ENCODE measurements at regions not wholly inside any gene's neighbourhood (a gene's known extent, or its start where the extent isn't known, plus 50 kb on each side); places are given as distances from the start of the nearest gene placed in this dataset.

DNA sequence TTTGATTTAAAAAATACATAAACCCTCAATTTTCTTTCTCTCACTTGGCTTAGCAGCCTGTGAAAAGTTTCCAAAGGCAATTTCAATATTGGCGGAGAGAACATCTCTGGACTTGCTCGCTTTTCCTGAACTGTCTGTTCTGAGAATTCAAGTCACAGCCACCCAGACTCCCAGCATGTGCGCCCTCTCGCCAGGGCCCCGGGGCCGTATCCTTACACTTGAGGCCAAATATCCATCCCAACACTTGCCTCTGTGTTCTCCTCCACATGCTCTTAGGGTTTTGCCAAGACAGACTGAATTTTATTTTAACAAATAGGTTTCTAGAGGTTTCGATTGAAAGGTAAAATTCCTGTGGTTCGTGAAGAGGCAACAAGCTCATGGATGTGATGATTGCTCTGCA is 111.5 kb upstream of the GPR26 start:
- Mint-ChIP-seq H3K9me3 (no peaks in the 10 kb centered on the region), H3K4me1 (peaks cover 5% of the 10 kb centered on the region), H3K4me3 (no peak overlapping the region), H3K27ac (no peak overlapping the region), H3K27me3 (peaks cover 19% of the 10 kb centered on the region)
- ATAC-seq, result no peak
- DNase-seq, result no peak

DNA sequence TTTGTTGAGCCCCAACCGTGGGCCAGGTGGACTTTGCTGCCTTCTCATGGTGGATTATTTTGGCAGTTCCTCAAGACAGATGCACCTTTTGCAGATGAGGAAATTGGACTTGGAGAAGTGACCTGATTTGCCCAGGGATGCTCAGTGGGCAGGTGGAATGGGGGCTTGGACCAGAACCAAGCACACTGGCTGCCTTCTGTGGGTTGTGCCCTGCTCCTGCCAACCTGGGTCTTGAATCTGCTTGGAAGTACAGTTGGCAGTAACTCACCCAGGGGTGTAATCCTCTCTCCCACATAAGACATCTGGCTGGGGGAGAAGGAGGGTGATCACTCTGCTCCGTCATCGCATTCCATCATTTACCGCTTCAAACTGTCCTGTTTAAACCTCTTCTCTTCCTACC is 110.5 kb upstream of the GPR26 start:
- DNase-seq, result no peak
- Mint-ChIP-seq H3K4me1 (peaks cover 6% of the 10 kb centered on the region), H3K27ac (no peak overlapping the region), H3K27me3 (peaks cover 26% of the 10 kb centered on the region), H3K9me3 (no peaks in the 10 kb centered on the region), H3K4me3 (no peak overlapping the region)
- ATAC-seq, result no peak

DNA sequence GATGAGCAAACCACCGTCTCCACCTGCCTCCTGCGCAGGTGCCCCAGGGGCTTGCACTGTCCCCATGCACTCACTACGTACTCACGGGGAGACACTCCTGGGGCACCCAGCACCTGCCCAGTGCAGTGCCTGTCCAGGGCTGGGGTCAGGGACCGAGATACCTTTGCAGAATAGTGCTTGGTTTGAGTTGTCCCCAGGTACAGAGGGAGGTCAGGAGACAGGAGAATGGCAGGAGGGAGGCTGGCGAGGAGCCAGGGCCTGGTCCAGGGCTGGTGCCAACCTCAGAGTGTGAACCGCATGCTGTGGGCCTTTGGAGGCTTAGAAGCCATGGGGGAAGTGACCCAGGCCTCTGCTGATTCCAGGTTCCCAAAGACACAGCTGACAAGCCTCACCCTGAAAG is 110.1 kb upstream of the GPR26 start:
- H3K9me3 Mint-ChIP-seq, result no peaks in the 10 kb centered on the region
- H3K27me3 Mint-ChIP-seq, result peaks cover 26% of the 10 kb centered on the region
- H3K4me1 Mint-ChIP-seq, result peaks cover 6% of the 10 kb centered on the region
- H3K27ac Mint-ChIP-seq, result no peak overlapping the region
- no peak for ATAC-seq
- DNase-seq, result no peak
- H3K4me3 Mint-ChIP-seq, result no peak overlapping the region

DNA sequence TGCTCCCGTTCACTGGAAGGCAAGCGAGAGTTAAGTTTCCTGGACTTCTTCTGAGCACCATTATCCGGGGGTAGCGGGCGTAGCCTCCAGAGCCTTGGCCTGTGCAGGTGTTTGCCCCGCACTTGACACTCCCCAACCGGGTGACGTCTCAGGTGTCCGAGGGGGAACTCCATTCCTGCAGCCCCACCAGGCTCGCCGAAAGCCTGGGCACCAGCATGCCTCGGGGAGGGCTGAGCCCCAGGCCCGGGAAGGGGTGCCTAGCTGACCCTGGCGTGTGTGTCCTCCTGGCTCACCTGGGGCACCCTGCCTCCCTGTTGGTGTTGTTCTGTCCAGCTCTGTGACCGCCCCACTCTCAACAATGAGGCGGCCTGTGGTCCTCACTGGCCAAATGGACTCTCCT is 109.4 kb upstream of the GPR26 start:
- no peak overlapping the region for H3K4me3 Mint-ChIP-seq
- ATAC-seq, result peak; percentile 16
- no peak for DNase-seq
- H3K27me3 Mint-ChIP-seq, result peaks cover 24% of the 10 kb centered on the region
- H3K4me1 Mint-ChIP-seq, result peaks cover 6% of the 10 kb centered on the region
- H3K9me3 Mint-ChIP-seq, result no peaks in the 10 kb centered on the region
- H3K27ac Mint-ChIP-seq, result no peak overlapping the region

DNA sequence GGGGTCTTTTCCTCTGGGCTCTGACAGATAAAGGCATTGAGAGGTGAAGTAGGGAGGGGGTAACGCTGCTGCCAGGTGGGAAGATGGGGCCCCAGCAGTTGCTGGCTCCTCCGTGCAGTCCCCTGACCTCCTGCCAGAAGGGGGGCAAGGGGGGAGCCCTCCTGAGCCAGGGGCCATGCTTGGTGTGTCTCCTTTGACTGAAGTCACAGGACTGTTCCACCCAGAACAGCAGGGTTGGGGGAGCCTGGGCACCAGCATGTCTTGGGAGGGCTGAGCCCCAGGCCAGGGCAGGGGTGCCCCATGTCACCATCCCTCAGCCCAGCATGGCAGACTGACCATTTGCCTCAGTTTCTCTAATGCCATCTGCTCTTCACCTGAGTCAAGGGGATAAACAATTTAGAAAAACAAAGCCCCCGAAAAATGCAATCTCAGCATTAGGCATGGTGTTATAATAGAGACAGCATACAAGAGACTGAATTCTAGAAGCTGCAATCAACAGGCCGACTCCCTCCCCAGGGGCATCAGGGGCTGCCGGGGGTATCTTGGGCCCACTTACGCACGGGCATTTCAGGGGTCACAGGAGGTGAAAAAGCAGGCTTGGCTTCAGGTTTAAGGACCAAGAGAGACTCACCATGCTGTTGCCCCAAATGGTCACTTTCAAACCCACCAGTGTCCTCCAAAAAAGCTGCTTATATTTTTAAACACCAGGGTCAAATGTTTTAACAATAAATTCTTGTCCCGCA is 108.6 kb upstream of the GPR26 start:
- peaks cover 28% of the 10 kb centered on the region for H3K27me3 Mint-ChIP-seq
- ATAC-seq, result no peak
- H3K27ac Mint-ChIP-seq, result peak overlapping the region in 1 of 2 donors; percentile 61
- peaks cover 6% of the 10 kb centered on the region for H3K4me1 Mint-ChIP-seq
- no peaks in the 10 kb centered on the region for H3K9me3 Mint-ChIP-seq
- H3K4me3 Mint-ChIP-seq, result no peak overlapping the region
- no peak for DNase-seq

DNA sequence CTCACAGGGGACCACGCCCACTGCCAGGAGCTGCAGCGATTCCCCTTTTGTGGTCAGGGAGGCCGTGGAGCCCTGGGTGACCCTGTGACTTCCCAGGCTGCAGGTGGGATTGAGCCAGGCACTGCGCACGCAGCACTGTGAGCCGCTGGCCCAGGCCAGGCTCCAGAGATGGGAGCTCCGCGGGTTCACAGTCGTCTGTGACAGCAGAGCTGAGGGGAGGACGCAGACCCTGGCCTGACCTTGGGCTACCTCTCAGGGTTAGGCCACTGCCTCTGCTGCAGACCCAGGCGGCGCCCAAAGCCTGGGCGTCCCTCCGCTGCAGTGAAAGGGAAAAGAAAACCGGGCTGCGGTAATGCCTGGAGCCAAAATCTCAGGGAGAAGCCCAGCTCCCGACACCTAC is 107.5 kb upstream of the GPR26 start:
- H3K4me1 Mint-ChIP-seq, result peaks cover 6% of the 10 kb centered on the region
- DNase-seq (no peak), ATAC-seq (no peak)
- H3K4me3 Mint-ChIP-seq, result no peak overlapping the region
- no peak overlapping the region for H3K27ac Mint-ChIP-seq
- H3K9me3 Mint-ChIP-seq, result no peaks in the 10 kb centered on the region
- H3K27me3 Mint-ChIP-seq, result peaks cover 32% of the 10 kb centered on the region

DNA sequence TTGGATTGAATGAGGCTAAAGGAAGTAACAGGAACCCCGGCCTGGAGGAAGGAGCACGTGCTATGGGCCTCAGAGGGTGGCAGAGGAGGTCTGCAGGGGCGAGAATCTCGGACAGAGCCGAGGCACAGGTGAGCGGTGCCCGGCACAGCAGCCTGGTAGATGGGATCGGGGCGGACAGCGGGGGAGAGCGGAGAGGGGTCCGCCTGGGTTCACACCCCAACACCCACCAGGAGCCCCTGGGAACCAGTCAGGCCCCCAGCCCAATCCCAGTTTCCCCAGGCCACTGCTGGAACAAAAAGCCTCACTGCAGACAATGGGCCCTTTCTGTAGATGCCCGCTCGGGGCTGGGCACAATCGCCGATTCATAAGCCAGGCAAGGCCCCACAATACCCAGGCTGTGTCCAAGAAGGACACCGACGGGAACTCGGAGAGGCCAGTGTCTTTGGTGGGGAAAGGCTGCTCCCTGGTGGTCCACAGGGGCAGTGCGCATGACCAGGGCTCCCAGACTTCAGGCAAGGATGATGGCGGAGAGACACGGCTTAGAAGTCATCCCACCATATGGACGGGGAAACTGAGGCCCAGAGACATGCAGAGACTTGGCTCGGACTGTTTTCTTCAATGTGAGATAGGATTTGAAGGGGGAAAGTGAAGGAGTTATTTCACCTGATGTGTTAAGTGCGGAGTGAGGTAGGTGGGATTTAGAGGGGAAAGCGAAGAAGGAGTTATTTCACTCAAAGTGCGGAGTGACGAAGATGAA is 106.9 kb upstream of the GPR26 start:
- Mint-ChIP-seq H3K27ac (no peak overlapping the region), H3K4me3 (no peak overlapping the region), H3K4me1 (peaks cover 6% of the 10 kb centered on the region), H3K9me3 (no peaks in the 10 kb centered on the region), H3K27me3 (peaks cover 32% of the 10 kb centered on the region)
- DNase-seq (peak; percentile 54 to 63), ATAC-seq (peak; percentile 68)

DNA sequence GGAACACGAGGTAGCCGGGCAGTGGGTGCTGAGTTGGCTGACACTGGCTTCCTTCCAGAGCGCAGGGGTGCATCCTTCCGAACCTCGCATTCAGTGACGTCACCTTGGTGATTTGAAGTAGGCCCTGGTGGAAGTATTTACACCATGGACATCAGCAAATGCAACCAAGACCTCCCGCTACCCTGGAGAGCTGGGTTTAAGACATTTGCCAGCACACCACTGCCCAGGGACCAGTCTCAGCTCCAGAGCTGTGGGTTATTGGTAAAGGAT is 106.4 kb upstream of the GPR26 start:
- Mint-ChIP-seq H3K27me3 (peaks cover 32% of the 10 kb centered on the region), H3K4me3 (no peak overlapping the region), H3K27ac (peak overlapping the region in 1 of 2 donors; percentile 20), H3K9me3 (no peaks in the 10 kb centered on the region), H3K4me1 (peaks cover 6% of the 10 kb centered on the region)
- DNase-seq, result no peak
- no peak for ATAC-seq

DNA sequence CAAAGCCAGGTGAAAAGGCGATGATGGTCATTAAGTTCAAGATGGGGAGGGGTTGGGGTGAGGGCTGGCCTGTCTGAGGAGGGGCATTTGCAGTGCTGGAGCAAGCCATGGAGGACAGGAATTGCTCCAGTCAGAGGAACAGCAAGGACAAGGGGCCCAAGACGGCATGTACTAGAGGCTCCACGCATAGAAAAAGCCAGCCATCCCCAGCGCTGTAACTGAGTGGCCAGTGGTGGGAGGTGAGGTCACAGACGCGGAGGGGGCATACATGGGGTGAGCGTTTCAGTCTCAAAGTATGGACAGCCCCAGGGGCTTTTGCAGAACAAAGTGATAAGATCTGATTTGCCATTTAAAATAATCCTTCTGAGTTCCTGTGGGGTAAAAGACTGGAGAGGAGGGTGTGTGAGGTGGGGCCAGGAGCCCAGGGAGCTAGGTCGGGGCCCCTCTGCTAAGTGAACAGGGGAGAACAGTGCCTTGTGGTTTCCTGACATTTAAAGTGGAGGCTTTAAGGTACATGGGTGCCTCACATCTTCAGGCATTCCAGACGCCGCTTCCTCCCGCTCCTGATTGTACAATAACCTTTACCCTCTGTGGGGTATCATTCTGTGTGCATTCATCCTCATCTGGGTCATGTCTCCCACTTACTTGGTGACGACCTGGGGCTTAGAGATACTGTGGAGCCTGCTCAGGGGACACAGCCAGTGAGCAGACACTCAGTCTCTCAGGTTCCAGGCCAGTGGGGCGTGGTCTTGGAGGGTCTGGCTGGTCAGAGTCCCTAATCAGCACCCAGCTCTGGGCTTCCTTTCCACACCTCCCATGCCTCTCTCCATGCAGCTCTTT is 105.6 kb upstream of the GPR26 start:
- DNase-seq (no peak), ATAC-seq (no peak)
- Mint-ChIP-seq H3K27me3 (peaks cover 32% of the 10 kb centered on the region), H3K4me1 (peaks cover 6% of the 10 kb centered on the region), H3K4me3 (no peak overlapping the region), H3K27ac (no peak overlapping the region), H3K9me3 (no peaks in the 10 kb centered on the region)

DNA sequence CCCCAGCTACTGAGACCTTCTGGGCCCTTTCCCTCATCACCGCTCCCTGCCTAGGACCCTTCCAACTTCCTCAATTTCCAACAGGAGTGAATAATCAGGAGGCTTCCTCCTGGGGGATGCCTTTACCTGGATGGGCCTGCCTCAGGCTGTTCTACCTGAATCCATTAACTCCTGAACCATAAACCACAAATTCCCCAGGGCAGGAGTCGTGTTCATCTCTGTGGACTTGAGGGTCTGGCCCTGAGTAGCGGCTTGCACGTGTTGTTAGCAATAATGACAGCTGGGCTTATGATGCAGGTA is 105.1 kb upstream of the GPR26 start:
- Mint-ChIP-seq H3K4me1 (peaks cover 6% of the 10 kb centered on the region), H3K4me3 (no peak overlapping the region), H3K27ac (no peak overlapping the region), H3K27me3 (peaks cover 32% of the 10 kb centered on the region), H3K9me3 (no peaks in the 10 kb centered on the region)
- ATAC-seq, result no peak
- DNase-seq, result no peak

DNA sequence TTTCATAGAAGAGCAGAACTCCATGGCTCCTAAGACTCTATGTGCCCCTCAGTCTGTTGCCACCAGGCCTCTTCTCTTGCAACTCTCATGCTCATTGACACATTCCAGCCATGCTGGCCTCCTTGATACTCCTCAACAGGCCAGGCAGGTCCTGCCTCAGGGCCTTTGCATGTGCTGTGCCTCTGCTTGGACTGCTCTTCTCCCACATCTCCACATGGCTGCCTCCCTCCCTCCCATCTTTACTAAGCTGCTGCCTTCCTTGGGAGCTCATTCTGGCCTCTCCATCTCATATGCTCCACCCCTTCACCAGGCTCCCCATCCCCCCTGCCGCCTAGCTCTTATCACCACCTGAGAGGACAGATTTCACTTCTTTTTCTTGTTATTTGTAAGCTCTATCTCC is 103.8 kb upstream of the GPR26 start:
- Mint-ChIP-seq H3K9me3 (no peaks in the 10 kb centered on the region), H3K27me3 (peaks cover 32% of the 10 kb centered on the region)
- DNase-seq, result no peak

DNA sequence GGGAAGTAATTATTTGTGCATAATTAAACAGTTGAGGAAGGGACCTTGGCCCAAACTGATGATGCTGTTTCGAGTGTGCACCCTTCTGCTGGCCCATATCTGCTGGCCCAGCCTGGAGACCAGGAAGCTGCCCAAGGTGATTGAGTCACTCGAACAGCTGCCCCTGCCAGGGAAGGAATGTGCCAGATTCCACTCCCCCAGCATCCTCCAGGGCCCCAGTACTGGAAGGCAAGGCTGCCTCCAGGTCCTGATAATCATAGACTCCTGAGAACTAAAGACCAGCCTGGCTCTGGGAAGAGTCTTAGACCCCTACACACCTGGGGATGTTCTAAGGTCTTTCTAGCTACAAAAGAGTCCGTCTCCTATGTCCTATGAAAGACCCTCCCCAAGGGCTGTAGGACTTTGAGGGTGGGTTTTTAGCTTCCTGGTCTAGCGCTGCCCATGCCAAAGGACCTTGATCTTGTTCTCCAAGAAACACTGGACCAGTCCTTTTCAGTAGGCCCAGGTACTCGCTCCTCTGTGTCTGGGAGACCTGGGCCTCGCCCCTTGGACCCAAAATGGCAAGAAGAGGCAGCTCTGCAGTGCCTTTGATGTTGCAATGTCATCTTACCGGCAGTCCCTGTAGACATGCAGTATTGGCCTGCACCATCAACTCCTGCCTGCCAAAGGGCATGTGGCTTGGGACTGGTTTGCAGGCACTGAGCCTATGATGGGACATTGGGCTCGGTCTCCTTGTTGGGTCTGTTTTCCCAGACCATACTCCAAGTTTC is 103.2 kb upstream of the GPR26 start:
- DNase-seq (no peak), ATAC-seq (no peak)
- Mint-ChIP-seq H3K4me1 (peaks cover 6% of the 10 kb centered on the region), H3K9me3 (no peaks in the 10 kb centered on the region), H3K4me3 (no peak overlapping the region), H3K27me3 (peaks cover 37% of the 10 kb centered on the region), H3K27ac (no peak overlapping the region)

More for the DNA sequence above, 103.8 kb upstream of the GPR26 start:
- no peak for ATAC-seq
- H3K4me1 Mint-ChIP-seq, result peaks cover 6% of the 10 kb centered on the region
- no peak overlapping the region for H3K4me3 Mint-ChIP-seq
- H3K27ac Mint-ChIP-seq, result no peak overlapping the region

DNA sequence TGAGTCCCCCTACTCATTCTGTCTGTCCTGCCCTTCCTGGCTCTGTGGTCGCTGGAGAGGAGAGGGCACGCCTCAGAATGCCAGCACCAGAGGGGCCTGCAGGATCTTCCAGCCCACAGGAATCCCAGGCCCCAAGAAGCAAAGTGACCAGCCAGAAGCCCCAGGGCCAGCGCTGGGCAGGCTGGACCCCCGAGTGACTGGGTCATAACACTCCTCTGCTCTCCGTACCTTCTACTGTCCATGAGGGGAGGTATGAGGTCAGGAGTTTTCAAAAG is 102.6 kb upstream of the GPR26 start:
- Mint-ChIP-seq H3K27me3 (peaks cover 42% of the 10 kb centered on the region), H3K9me3 (no peaks in the 10 kb centered on the region), H3K4me1 (peaks cover 6% of the 10 kb centered on the region), H3K27ac (no peak overlapping the region), H3K4me3 (no peak overlapping the region)
- no peak for ATAC-seq
- DNase-seq, result no peak

DNA sequence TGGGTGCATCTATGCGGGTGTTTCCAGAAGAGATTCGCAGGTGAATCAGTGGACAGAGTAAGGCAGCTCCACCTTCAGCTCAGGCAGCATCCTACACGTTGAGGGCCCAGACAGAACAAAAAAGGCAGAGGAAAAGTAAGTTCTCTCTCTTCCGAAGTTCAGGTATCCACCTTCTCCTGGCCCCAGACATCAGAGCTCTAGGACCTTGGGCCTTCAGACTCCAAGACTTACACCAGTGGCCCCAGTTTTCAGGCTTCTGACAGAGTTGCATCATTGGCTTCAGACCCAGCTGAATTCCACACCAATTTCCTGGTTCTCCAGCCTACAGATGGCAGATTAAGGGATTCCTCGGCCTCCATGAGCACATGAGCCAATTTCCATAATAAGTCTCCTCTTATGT is 102.2 kb upstream of the GPR26 start:
- ATAC-seq (no peak), DNase-seq (no peak)
- Mint-ChIP-seq H3K9me3 (no peaks in the 10 kb centered on the region), H3K27ac (no peak overlapping the region), H3K27me3 (peaks cover 47% of the 10 kb centered on the region), H3K4me1 (peaks cover 6% of the 10 kb centered on the region), H3K4me3 (no peak overlapping the region)

DNA sequence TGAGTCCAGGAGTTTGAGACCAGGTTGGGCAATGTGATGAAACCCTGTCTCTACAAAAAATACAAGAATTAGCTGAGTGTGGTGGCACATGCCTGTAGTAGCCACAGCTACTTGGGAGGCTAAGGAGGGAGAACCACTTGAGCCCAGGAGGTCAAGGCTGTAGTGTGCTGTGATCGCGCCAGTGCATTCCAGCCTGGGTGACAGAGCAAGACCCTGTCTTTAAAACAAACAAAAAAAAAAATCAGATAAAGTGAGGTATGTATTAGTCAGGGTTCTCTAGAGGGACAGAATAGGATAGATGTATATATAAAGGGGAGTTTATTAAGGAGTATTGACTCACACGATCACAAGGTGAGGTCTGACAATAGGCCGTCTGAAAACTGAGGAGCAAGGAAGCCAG is 101.5 kb upstream of the GPR26 start:
- H3K27ac Mint-ChIP-seq, result no peak overlapping the region

More for the DNA sequence above, 101.5 kb upstream of the GPR26 start:
- no peaks in the 10 kb centered on the region for H3K9me3 Mint-ChIP-seq
- no peak overlapping the region for H3K4me3 Mint-ChIP-seq
- H3K4me1 Mint-ChIP-seq, result peaks cover under 1% of the 10 kb centered on the region
- ATAC-seq (no peak), DNase-seq (no peak)
- peaks cover 47% of the 10 kb centered on the region for H3K27me3 Mint-ChIP-seq
